Breast epithelium (tissue), 3 donors: ENCODE measurements at regions not wholly inside any gene's neighbourhood (a gene's known extent, or its start where the extent isn't known, plus 50 kb on each side); places are given as distances from the start of the nearest gene placed in this dataset.

Experiments
- POLR2A ChIP-seq: fragments of 450-650 bp; IDR thresholded peaks from one replicate; pipeline ENCODE4 v1.6.1; 2016; ENCODE audit warnings: antibody characterized with exemption, mild to moderate bottlenecking, moderate library complexity
- POLR2AphosphoS5 ChIP-seq, 3 donors: sonication (generic); formaldehyde crosslinking; IDR thresholded peaks; one replicate each; pipeline ENCODE4 v1.6.1; 2017; ENCODE audit warnings: antibody characterized with exemption in 3 of 3
- TF ChIP-seq, protein P1 (sequence below), 3 donors: fragments of 450-650 bp; IDR thresholded peaks; one replicate each; pipeline ENCODE4 v1.5.1; 2016 to 2017; ENCODE audit warnings: antibody characterized with exemption in 3 of 3, mild to moderate bottlenecking in 3 of 3, moderate library complexity in 3 of 3

DNA sequence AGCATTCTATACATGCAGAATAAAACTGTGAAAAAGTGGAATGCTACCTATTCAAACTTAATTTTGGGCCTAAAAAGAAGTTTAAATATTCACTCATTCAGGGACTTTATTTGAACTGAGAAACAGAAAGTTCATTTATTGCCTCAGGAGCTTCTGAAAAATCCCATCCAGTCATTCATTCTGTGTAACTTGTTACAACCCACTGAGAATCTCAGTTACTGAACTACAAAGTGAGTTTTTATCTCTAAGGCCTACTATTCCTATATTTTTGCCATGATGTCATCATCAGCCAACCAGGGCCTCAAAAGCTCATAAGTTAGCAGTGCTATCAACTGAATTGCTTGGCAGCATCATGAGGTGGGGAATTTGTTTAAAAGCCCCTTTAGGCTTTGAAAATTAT, 98.0 kb upstream of the BOC start:
- TF ChIP-seq, protein P1, sequence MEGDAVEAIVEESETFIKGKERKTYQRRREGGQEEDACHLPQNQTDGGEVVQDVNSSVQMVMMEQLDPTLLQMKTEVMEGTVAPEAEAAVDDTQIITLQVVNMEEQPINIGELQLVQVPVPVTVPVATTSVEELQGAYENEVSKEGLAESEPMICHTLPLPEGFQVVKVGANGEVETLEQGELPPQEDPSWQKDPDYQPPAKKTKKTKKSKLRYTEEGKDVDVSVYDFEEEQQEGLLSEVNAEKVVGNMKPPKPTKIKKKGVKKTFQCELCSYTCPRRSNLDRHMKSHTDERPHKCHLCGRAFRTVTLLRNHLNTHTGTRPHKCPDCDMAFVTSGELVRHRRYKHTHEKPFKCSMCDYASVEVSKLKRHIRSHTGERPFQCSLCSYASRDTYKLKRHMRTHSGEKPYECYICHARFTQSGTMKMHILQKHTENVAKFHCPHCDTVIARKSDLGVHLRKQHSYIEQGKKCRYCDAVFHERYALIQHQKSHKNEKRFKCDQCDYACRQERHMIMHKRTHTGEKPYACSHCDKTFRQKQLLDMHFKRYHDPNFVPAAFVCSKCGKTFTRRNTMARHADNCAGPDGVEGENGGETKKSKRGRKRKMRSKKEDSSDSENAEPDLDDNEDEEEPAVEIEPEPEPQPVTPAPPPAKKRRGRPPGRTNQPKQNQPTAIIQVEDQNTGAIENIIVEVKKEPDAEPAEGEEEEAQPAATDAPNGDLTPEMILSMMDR (IDR thresholded peaks at IDR 0.05) = no peak
- TF ChIP-seq POLR2A (no peak), POLR2AphosphoS5 (IDR thresholded peaks at IDR 0.05) (no peak)
